ENCODE measurements at regions not wholly inside any gene's neighbourhood (a gene's known extent, or its start where the extent isn't known, plus 50 kb on each side); places are given as distances from the start of the nearest gene placed in this dataset.

DNA sequence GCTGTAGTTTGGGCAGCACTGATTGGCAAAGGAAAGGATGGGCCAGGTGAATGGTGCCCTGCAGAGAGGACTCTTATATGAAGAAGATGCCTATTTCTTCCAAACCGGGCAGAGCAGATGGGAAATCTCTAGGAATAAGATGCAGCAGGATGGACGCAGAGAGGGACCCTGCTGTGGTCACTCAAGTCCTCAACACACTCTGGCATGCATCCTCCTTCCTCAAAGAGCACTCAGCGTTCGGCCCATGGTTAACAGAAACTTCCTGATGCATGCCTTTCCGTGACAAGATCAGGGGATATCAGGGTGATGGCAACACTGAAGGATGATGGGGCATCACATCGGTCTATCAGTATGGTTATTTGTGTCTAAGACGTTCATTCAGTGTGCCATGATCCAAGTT lies 232.7 kb downstream of the TTC32 start:
- peaks cover 7 to 9% of the 10 kb centered on the region in 2 experiments; a peak in 3 of 4 replicates for H3K4me1 Mint-ChIP-seq

More for the DNA sequence above, 232.7 kb downstream of the TTC32 start:
- no peaks in the 10 kb centered on the region for H3K36me3 Mint-ChIP-seq (ENCODE audit: insufficient read depth in 1 of 3, low read depth in 3 of 3)
- no peaks in the 10 kb centered on the region for H3K27me3 Mint-ChIP-seq (ENCODE audit: low read depth)
- Histone ChIP-seq H3K79me2 (ENCODE audit: insufficient read depth, low read length) (no peaks in the 10 kb centered on the region), H3T11ph (ENCODE audit: low read length) (no peak overlapping the region), H3K9me3 (ENCODE audit: control insufficient read depth, low read depth, low read length) (no peaks in the 10 kb centered on the region), H3K4ac (ENCODE audit: low read depth, low read length) (no peak overlapping the region), H3K18ac (ENCODE audit: insufficient read length, low read depth, low read length) (no peak overlapping the region), H3K27ac (ENCODE audit: insufficient read length, low read depth, low read length) (no peak overlapping the region), H3K4me1 (ENCODE audit: insufficient read depth, low read length) (no peaks in the 10 kb centered on the region), H2BK20ac (ENCODE audit: low read depth, low read length, poor library complexity, severe bottlenecking) (no peak overlapping the region), H2AFZ (ENCODE audit: low read length) (no peak overlapping the region), H3K23me2 (ENCODE audit: insufficient read length, low read depth, low read length, poor library complexity, severe bottlenecking) (no peaks in the 10 kb centered on the region), H3K23ac (ENCODE audit: insufficient read length, low read depth, low read length) (no peak overlapping the region), H2BK12ac (ENCODE audit: insufficient read length, low read depth, low read length) (no peak overlapping the region), H2BK15ac (ENCODE audit: low read depth, low read length) (no peak overlapping the region), H4K20me1 (ENCODE audit: control insufficient read depth, insufficient read depth, insufficient read length) (no peaks in the 10 kb centered on the region), H4K8ac (replicated peaks; ENCODE audit: insufficient read length, low read depth, low read length) (no peak overlapping the region), H3K27me3 (ENCODE audit: insufficient read depth, low read length) (no peaks in the 10 kb centered on the region), H3K56ac (ENCODE audit: insufficient read length, low read depth, low read length) (no peak overlapping the region), H3K14ac (ENCODE audit: insufficient read depth, low read length) (no peak overlapping the region), H4K91ac (ENCODE audit: insufficient read length, low read depth, low read length) (no peak overlapping the region), H3K79me1 (ENCODE audit: insufficient read depth, low read depth, low read length, poor library complexity, severe bottlenecking) (no peaks in the 10 kb centered on the region), H2AK5ac (ENCODE audit: insufficient read length, low read length) (no peak overlapping the region), H3K4me2 (ENCODE audit: insufficient read depth, insufficient read length, low read length) (no peak overlapping the region), H3K9ac (ENCODE audit: extremely low read depth, insufficient read length, low read length) (no peak overlapping the region), H4K5ac (ENCODE audit: insufficient read length, low read depth, low read length) (no peak overlapping the region), H2BK5ac (ENCODE audit: insufficient read length, low read length) (no peak overlapping the region), H2BK120ac (ENCODE audit: low read depth, low read length, poor library complexity, severe bottlenecking) (no peak overlapping the region)
- no CpG with 5 or more reads among the region's 7 CpGs for WGBS (ENCODE audit: extremely low coverage, insufficient read length, low lambda C conversion rate)
- TF ChIP-seq, protein P1, sequence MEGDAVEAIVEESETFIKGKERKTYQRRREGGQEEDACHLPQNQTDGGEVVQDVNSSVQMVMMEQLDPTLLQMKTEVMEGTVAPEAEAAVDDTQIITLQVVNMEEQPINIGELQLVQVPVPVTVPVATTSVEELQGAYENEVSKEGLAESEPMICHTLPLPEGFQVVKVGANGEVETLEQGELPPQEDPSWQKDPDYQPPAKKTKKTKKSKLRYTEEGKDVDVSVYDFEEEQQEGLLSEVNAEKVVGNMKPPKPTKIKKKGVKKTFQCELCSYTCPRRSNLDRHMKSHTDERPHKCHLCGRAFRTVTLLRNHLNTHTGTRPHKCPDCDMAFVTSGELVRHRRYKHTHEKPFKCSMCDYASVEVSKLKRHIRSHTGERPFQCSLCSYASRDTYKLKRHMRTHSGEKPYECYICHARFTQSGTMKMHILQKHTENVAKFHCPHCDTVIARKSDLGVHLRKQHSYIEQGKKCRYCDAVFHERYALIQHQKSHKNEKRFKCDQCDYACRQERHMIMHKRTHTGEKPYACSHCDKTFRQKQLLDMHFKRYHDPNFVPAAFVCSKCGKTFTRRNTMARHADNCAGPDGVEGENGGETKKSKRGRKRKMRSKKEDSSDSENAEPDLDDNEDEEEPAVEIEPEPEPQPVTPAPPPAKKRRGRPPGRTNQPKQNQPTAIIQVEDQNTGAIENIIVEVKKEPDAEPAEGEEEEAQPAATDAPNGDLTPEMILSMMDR (conservative IDR thresholded peaks at IDR 0.05) = no peak
- no peak for DNase-seq
- no peak overlapping the region for H3K27ac Mint-ChIP-seq
- H3K9me3 Mint-ChIP-seq = no peaks in the 10 kb centered on the region
- H3K4me3 Mint-ChIP-seq = no peak overlapping the region

Measured in H9 (cell line).